B cell (primary cell): ENCODE measurements at regions not wholly inside any gene's neighbourhood (a gene's known extent, or its start where the extent isn't known, plus 50 kb on each side); places are given as distances from the start of the nearest gene placed in this dataset.

Experiments used
- ATAC-seq: fragments of 200-7000 bp; cut with Tn5 transposase; one replicate; pipeline ENCODE4 v1.10.0; 2021; ENCODE audit warnings: low read depth, mild to moderate bottlenecking, moderate number of reproducible peaks, moderate library complexity
- CTCF ChIA-PET: fragments of 350-600 bp; sonication (Branson Sonifier 250); formaldehyde crosslinking; loops from one replicate; lab custom pipeline; 2021; ENCODE audit warnings: antibody characterized with exemption, inconsistent platforms; lab: Charles Lee
- POLR2A ChIA-PET: fragments of 350-600 bp; sonication (Branson Sonifier 250); formaldehyde crosslinking; loops from one replicate; lab custom pipeline; 2021; ENCODE audit warnings: antibody characterized with exemption; lab: Charles Lee
- DNase-seq: peaks from one replicate; pipeline ENCODE4 v3.0.0; 2013
- H2AFZ ChIP-seq: 2 replicates; pipeline ENCODE4 v1.6.1; 2012; ENCODE audit warnings: mild to moderate bottlenecking, low read depth, low read length; ENCODE audit not compliant: insufficient read depth, poor library complexity, severe bottlenecking
- H3K27ac ChIP-seq, 2 donors: 1 replicate in 1 of 2; 2 replicates in 1 of 2; pipeline ENCODE4 v1.5.1; 2012 to 2013; ENCODE audit warnings: low read length in 2 of 2, mild to moderate bottlenecking in 2 of 2, moderate library complexity in 1 of 2
- H3K27me3 ChIP-seq, 4 experiments: fragments of 200-600 bp in 1 of 4; sonication (generic) in 1 of 4; replicated peaks in 1 of 4; 1 replicate in 2 of 4; 2 replicates in 2 of 4; pipeline versions ENCODE4 v1.6.1 to v1.7.0; 2013 to 2016; ENCODE audit warnings: low read length in 3 of 4, mild to moderate bottlenecking in 2 of 4, mixed read lengths in 1 of 4, moderate library complexity in 1 of 4; ENCODE audit not compliant: insufficient read depth in 4 of 4, control insufficient read depth in 3 of 4; ENCODE audit errors: control extremely low read depth in 1 of 4
- H3K36me3 ChIP-seq, 2 experiments: replicated peaks in 1 of 2; 1 replicate in 1 of 2; 2 replicates in 1 of 2; pipeline versions ENCODE4 v1.6.1 to v1.7.1; 2013; ENCODE audit warnings: low read length in 1 of 2; ENCODE audit not compliant: insufficient read depth in 2 of 2, control insufficient read depth in 1 of 2; ENCODE audit errors: control extremely low read depth in 1 of 2, extremely low read depth in 1 of 2
- H3K4me1 ChIP-seq, 2 donors: fragments of 200-600 bp in 1 of 2; sonication (generic) in 1 of 2; 1 replicate in 1 of 2; 2 replicates in 1 of 2; pipeline versions ENCODE4 v1.5.1 to v1.6.1; 2013 to 2017; ENCODE audit warnings: low read length in 2 of 2; ENCODE audit not compliant: control insufficient read depth in 2 of 2, insufficient read depth in 2 of 2
- H3K4me2 ChIP-seq: replicated peaks from 2 replicates; pipeline ENCODE3; 2012; ENCODE audit warnings: mild to moderate bottlenecking, low read depth, low read length; ENCODE audit not compliant: poor library complexity, severe bottlenecking
- H3K4me3 ChIP-seq, 5 experiments: fragments of 200-600 bp in 1 of 5; sonication (generic) in 1 of 5; 1 replicate in 3 of 5; 2 replicates in 2 of 5; pipeline versions ENCODE4 v1.5.1 to v1.7.0; 2011 to 2016; ENCODE audit warnings: low read length in 4 of 5, mild to moderate bottlenecking in 4 of 5, low read depth in 2 of 5, control low read depth in 1 of 5, moderate library complexity in 1 of 5; ENCODE audit not compliant: insufficient read depth in 1 of 5; ENCODE audit errors: control extremely low read depth in 1 of 5, extremely low read depth in 1 of 5
- H3K79me2 ChIP-seq: fragments of 200-600 bp; sonication (generic); one replicate; pipeline ENCODE4 v1.6.0; 2016; ENCODE audit warnings: low read length; ENCODE audit not compliant: control insufficient read depth, insufficient read depth
- H3K9ac ChIP-seq: fragments of 200-600 bp; sonication (generic); 2 replicates; pipeline ENCODE4 v1.6.1; 2017; ENCODE audit warnings: mild to moderate bottlenecking, low read length, moderate library complexity
- H3K9me3 ChIP-seq, 3 donors: one replicate each; pipeline versions ENCODE4 v1.6.1 to v1.7.1; 2013; ENCODE audit warnings: low read length in 2 of 3; ENCODE audit not compliant: control insufficient read depth in 2 of 3, insufficient read depth in 1 of 3; ENCODE audit errors: control extremely low read depth in 1 of 3
- H4K20me1 ChIP-seq: 2 replicates; pipeline ENCODE4 v1.6.0; 2012; ENCODE audit warnings: mild to moderate bottlenecking, low read length; ENCODE audit not compliant: insufficient read depth, control insufficient read depth, poor library complexity, severe bottlenecking
- H3K27ac Mint-ChIP-seq: one replicate; pipeline ENCODE4 v1.8.0; 2021; ENCODE audit warnings: mixed read lengths
- H3K27me3 Mint-ChIP-seq: one replicate; pipeline ENCODE4 v1.8.0; 2021; ENCODE audit warnings: mixed read lengths
- H3K4me1 Mint-ChIP-seq: one replicate; pipeline ENCODE4 v1.8.0; 2021; ENCODE audit warnings: mixed read lengths
- H3K4me3 Mint-ChIP-seq: one replicate; pipeline ENCODE4 v1.8.0; 2021; ENCODE audit warnings: mixed read lengths
- H3K9me3 Mint-ChIP-seq: one replicate; pipeline ENCODE4 v1.8.0; 2022; ENCODE audit warnings: mixed read lengths; ENCODE audit not compliant: insufficient read depth
- CTCF ChIP-seq: fragments of 200-600 bp; IDR thresholded peaks from one replicate; pipeline ENCODE4 v1.8.0; 2022; ENCODE audit warnings: antibody characterized with exemption, mild to moderate bottlenecking
- EZH2 ChIP-seq: IDR thresholded peaks from 2 replicates; pipeline ENCODE4 v1.6.1; 2012; ENCODE audit warnings: borderline replicate concordance, low read depth, mild to moderate bottlenecking, moderate library complexity, low read length; ENCODE audit not compliant: insufficient read depth, poor library complexity, severe bottlenecking
- WGBS: methylation state at CpG from one replicate; pipeline ENCODE4 v1.1.5; 2013; ENCODE audit warnings: missing lambda C conversion rate; ENCODE audit not compliant: insufficient coverage; 5-methylcytosine and 5-hydroxymethylcytosine counted together
- intact Hi-C: fragments of 100-400 bp; cut with micrococcal nuclease; formaldehyde crosslinking; loops from one replicate; pipeline ENCODE4 v1.10.0; 2022

DNA sequence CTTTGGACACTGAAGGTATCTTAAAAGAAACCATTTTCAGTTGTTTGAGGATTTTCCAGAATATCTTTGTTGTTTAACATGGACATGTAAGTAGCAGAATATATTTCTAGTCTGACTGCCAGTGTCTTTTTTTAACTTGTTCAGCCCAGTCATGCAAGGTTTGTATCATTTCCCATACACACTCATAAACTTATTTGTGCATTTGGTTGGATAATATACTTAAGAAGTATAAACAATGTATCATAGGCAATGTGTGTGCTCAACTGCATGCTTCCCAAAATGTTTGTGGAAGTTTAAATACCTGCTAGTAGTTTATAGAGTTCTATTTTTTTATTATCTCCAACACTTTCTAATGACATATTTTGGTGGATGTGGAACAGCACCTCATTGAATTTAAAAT is 707.4 kb upstream of the FBXO33 start:
- Histone ChIP-seq H3K4me1 (no peaks in the 10 kb centered on the region), H3K9ac (no peak overlapping the region), H2AFZ (no peak overlapping the region), H3K4me3 (no peak overlapping the region), H4K20me1 (no peaks in the 10 kb centered on the region), H3K79me2 (no peaks in the 10 kb centered on the region), H3K4me2 (no peak overlapping the region), H3K9me3 (peaks cover 0 to 1% (median 0%) of the 10 kb centered on the region in 3 donors), H3K36me3 (no peaks in the 10 kb centered on the region), H3K27ac (no peak overlapping the region), H3K27me3 (no peaks in the 10 kb centered on the region)
- no peak overlapping the region for H3K27ac Mint-ChIP-seq
- no peaks in the 10 kb centered on the region for H3K4me1 Mint-ChIP-seq
- POLR2A ChIA-PET, result no interaction called here
- ATAC-seq (no peak), DNase-seq (no peak)
- H3K9me3 Mint-ChIP-seq, result peaks cover 12% of the 10 kb centered on the region
- no peaks in the 10 kb centered on the region for H3K27me3 Mint-ChIP-seq
- no peak for TF ChIP-seq EZH2
- no peak for TF ChIP-seq CTCF
- intact Hi-C loops, result loop anchor here (1.0 kb wide), 1 partner anchor 10 kb away; no protein-coding TSS in a partner anchor
- CTCF ChIA-PET, result no interaction called here
- H3K4me3 Mint-ChIP-seq, result no peak overlapping the region

- intact Hi-C loops, result no loop called here
- Histone ChIP-seq H3K4me2 (no peak overlapping the region), H3K27me3 (no peaks in the 10 kb centered on the region), H4K20me1 (no peaks in the 10 kb centered on the region), H3K79me2 (no peaks in the 10 kb centered on the region), H2AFZ (no peak overlapping the region), H3K27ac (no peak overlapping the region), H3K4me1 (no peaks in the 10 kb centered on the region), H3K9ac (no peak overlapping the region), H3K36me3 (no peaks in the 10 kb centered on the region), H3K9me3 (no peaks in the 10 kb centered on the region), H3K4me3 (no peak overlapping the region)
- Mint-ChIP-seq H3K4me1 (no peaks in the 10 kb centered on the region), H3K4me3 (no peak overlapping the region), H3K27ac (no peak overlapping the region), H3K27me3 (no peaks in the 10 kb centered on the region), H3K9me3 (peaks cover 12% of the 10 kb centered on the region)
- TF ChIP-seq EZH2, result no peak
- no peak for TF ChIP-seq CTCF
- ChIA-PET POLR2A (no interaction called here), CTCF (no interaction called here)
- no peak for DNase-seq
- no peak for ATAC-seq
- no CpG with 5 or more reads among the region's 2 CpGs for WGBS
Measured at GRCh38 chr14:40133463-40133862, 701.2 kb upstream of the FBXO33 start.
